H7 (cell line): ENCODE measurements at regions not wholly inside any gene's neighbourhood (a gene's known extent, or its start where the extent isn't known, plus 50 kb on each side); places are given as distances from the start of the nearest gene placed in this dataset.
"Not testable (repeated sequence)": the region's sequence is repeated elsewhere in the genome, so short reads cannot be mapped to it uniquely, and the experiment has no call there.

ENCODE experiments used
- DNase-seq: peaks from one replicate; pipeline ENCODE4 v3.0.0; 2012
- H3K27me3 ChIP-seq: 2 replicates; pipeline ENCODE4 v1.6.0; 2011; ENCODE audit warnings: mild to moderate bottlenecking, low read length; ENCODE audit not compliant: control insufficient read depth, insufficient read depth
- H3K36me3 ChIP-seq: replicated peaks from 2 replicates; pipeline ENCODE4 v1.5.1; 2011; ENCODE audit warnings: low read length; ENCODE audit not compliant: control insufficient read depth, insufficient read depth
- H3K4me3 ChIP-seq: 2 replicates; pipeline ENCODE4 v1.5.1; 2011; ENCODE audit warnings: low read depth, mild to moderate bottlenecking, control low read depth, low read length, moderate library complexity; ENCODE audit not compliant: insufficient read depth

GRCh38 chr2:31660812-31661335, 80.1 kb upstream of the SRD5A2 start:
- no peaks in the 10 kb centered on the region for H3K36me3 ChIP-seq
- H3K27me3 ChIP-seq: no peaks in the 10 kb centered on the region

GRCh38 chr2:31660165-31660564, 79.4 kb upstream of the SRD5A2 start:
- no peaks in the 10 kb centered on the region for H3K27me3 ChIP-seq
- H3K36me3 ChIP-seq: no peaks in the 10 kb centered on the region
- no peak overlapping the region for H3K4me3 ChIP-seq
- DNase-seq: no peak

More at GRCh38 chr2:31660812-31661335, 80.1 kb upstream of the SRD5A2 start:
- H3K4me3 ChIP-seq: no peak overlapping the region
- DNase-seq: no peak

- DNase-seq: no peak
- no peak overlapping the region for H3K4me3 ChIP-seq
- no peaks in the 10 kb centered on the region; the same call in 1 of the 2 replicates for H3K27me3 ChIP-seq
- H3K36me3 ChIP-seq: no peaks in the 10 kb centered on the region
Observed at GRCh38 chr2:31654241-31654640, 73.5 kb upstream of the SRD5A2 start.

- Histone ChIP-seq H3K36me3 (no peaks in the 10 kb centered on the region), H3K4me3 (no peak overlapping the region), H3K27me3 (no peaks in the 10 kb centered on the region; the same call in 1 of the 2 replicates)
- DNase-seq: no peak
Observed at GRCh38 chr2:31651736-31652135, 71.0 kb upstream of the SRD5A2 start.

- no peaks in the 10 kb centered on the region; the same call in 1 of the 2 replicates for H3K27me3 ChIP-seq
- DNase-seq: no peak
- H3K36me3 ChIP-seq: no peaks in the 10 kb centered on the region
- no peak overlapping the region for H3K4me3 ChIP-seq
Observed at GRCh38 chr2:31651267-31651666, 70.5 kb upstream of the SRD5A2 start.

GRCh38 chr2:31644551-31644950, 63.8 kb upstream of the SRD5A2 start:
- Histone ChIP-seq H3K36me3 (no peaks in the 10 kb centered on the region), H3K27me3 (no peaks in the 10 kb centered on the region; the same call in 1 of the 2 replicates), H3K4me3 (no peak overlapping the region)
- DNase-seq: no peak

- DNase-seq: no peak
- no peaks in the 10 kb centered on the region for H3K27me3 ChIP-seq
- no peak overlapping the region for H3K4me3 ChIP-seq
- H3K36me3 ChIP-seq: no peaks in the 10 kb centered on the region
Observed at GRCh38 chr2:31642707-31643106, 62.0 kb upstream of the SRD5A2 start.

GRCh38 chr2:31632201-31632600, 51.5 kb upstream of the SRD5A2 start:
- not testable (repeated sequence) for H3K27me3 ChIP-seq, DNase-seq, H3K4me3 ChIP-seq

More at GRCh38 chr2:31632201-31632600, 51.5 kb upstream of the SRD5A2 start:
- H3K36me3 ChIP-seq: not testable (repeated sequence)
